GM21447 (cell line): ENCODE measurements at regions not wholly inside any gene's neighbourhood (a gene's known extent, or its start where the extent isn't known, plus 50 kb on each side); places are given as distances from the start of the nearest gene placed in this dataset.

Experiments
- ATAC-seq: cut with Tn5 transposase; IDR thresholded peaks from one replicate; pipeline ENCODE4 v1.9.1; 2021; ENCODE audit not compliant: unreplicated experiment

DNA sequence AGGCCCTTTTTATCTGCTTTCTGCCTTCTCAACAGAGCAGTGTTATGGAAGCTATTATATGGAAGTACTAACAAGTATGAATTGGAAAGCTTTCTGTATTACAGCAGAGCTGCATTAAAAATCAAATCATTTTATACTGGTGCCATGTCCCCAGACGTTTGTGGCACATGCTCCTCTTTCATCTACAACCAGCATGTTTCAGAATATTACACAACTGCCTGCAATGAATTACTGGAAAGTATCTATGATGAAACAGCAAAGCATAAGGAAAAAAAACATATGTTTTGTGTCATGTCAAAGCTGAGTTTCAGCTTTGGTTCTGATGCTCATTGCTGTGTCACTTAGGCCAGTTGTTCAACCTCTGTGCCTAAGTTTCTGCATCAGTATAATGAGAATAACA is 576.8 kb downstream of the GBA3 start:
- ATAC-seq: no peak

DNA sequence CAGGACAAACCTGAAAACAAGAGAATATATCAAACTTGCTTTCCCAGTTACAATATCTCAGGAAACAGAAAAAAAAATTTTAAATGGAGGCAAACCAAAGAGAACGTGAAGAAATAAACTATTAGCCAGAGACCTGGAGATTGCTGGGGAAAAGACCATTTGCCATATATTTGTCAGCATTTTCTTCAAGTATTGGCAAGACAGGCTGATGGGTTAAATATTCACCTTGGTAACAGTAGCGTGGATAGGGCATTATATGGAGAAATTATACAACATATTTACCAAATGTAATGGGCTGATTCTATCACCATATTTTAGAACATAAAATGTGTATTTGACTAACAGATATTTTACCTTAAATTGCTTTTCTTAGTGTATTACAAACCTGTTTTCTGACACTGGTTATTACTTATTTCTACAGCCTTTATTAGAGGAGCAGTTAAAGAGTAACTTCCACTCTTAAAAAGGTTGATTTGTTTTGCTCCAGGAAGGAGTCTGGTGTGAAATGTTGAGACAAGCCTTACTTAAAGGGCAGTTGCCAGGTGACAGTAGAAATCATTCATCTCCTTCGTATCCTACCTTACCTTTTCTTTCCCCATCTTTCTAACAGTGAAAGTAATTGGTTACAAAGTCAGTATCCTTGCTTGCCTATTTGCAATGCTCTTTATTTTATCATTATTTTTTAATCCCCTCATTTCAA is 575.5 kb downstream of the GBA3 start:
- ATAC-seq: no peak

DNA sequence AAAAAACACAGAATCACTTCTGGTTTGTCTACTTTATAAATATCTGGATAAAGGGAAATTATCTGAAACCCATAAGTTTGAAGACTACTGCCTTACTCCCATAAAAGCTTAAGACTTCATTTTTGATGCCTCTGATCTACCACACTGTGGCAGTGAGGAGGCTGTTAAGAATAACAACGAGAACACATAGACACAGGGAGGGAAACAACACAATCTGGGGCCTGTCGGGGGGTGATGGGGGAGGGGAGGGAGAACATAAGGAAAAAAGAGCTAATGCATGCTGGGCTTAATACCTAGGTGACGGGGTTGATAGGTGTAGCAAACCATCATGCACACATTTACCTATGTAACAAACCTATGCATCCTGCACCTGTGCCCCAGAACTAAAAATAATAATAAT is 573.7 kb downstream of the GBA3 start:
- ATAC-seq: no peak

DNA sequence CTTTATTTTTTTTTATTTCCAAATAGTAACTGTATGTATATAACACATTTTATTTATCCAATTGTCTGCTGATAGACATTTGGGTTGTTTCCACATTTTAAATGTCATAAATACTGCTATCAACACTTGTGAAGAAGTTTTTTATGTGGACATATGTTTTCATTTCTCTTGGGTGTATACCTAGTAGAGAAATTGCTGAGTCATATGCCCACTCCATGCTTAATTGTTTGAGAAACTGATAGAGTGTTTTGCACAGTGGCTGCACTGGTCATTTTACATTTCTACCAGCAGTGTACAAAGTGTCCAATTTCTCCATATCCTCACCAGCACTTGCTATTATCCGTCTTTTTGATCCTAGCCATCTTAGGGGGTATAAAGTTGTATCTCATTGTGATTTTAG is 567.8 kb downstream of the GBA3 start:
- no peak for ATAC-seq

DNA sequence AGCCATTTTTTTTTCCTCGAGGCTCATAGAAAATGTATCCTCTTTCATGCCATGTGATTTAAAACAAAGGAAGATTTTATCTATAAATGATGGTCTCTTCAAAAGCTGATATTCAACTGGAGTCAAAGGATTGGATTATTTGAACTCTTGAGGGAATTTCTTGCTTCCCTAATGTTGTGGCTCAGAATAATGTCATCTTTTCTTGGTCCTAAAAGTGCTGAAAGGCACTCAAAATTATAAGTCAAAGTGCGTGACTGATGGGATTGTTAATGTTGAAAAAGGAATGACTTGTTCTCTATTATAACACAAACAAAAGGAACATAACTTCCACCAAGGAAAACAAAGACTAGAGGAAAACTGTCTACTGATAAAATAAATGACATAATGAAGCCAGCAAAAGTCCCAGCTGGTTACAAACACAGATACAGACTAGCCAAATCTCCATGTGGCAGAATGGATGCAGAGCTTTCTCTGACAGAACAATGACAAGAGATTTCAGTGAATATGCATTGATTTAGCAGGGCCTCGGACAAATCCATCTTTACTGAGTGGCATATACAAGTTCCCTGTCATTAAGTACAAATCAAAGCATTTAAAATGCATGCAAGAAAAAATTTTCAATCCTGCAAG is 552.6 kb downstream of the GBA3 start:
- ATAC-seq: no peak

DNA sequence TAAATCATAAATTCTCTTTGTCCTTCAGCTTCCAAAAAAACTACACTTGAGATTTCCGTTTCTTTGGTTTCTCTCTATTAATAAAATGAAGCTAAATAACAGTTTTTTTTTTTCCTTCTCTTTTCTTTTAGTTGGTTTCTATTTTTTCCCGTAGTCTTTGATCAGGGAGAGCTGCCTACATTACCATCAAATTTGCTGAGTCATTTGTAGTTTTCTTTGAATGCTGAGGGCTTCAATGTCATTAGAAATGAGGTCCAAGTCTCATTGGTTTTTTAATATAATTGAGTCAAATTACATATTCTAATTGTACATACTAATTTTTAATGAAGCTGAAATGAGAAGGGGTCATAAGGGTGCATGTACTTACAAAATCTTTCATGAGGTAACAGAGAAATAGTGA is 550.2 kb downstream of the GBA3 start:
- no peak for ATAC-seq

DNA sequence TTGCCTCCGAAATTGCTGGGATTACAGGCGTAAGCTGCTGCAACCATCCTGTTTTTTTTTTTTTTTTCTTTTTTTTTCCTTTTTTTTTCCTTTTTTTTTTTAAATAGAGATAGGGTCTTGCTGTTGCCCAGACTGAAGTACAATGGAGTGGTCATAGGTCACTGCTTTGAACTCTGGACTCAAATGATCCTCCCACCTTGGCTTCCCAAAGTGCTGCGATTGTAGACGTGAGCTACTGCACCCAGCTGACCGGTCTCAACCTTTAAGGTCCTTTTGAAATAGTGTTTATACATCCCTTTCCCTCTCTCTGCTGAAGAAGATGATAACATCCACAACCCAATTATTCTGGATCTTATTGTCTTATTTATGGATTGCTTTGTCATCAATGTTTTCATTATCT is 548.7 kb downstream of the GBA3 start:
- ATAC-seq: no peak

DNA sequence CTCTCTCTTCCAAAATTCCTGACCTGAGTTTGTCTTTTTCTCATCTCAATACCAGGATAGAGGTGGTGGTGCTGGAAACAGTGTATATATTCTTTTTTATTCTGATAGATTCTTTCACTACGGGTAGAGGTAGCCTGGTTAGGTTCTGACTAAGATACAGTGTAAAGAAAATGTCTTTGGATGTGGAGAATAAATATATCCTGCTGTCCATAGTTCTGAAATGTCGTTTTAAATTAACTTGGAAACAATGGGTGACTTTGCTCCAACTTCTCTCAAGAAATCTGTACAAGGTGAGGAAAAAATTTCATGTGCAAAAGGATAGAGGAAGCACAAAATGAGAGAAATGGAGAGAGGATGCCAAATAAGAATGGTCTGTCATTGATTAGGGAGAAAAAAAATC is 546.1 kb downstream of the GBA3 start:
- no peak for ATAC-seq

DNA sequence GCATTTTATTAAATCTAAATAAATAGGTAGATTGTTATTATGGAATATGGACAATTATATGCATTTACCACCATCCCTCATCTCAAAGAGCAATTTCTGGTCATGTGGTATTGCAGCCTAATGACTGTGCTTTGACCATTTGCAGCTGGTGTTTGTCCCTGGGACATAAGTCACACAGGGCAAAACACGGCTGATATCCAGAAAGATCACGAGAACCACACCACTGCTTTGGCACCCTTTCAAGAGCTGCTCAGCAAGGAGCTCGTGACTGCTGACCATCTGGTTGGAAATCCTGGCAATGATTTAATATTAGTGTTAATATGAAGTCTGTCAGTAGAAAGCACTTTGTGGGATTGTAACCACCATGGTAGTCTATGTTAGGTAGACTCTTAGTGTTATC is 545.0 kb downstream of the GBA3 start:
- ATAC-seq: no peak

DNA sequence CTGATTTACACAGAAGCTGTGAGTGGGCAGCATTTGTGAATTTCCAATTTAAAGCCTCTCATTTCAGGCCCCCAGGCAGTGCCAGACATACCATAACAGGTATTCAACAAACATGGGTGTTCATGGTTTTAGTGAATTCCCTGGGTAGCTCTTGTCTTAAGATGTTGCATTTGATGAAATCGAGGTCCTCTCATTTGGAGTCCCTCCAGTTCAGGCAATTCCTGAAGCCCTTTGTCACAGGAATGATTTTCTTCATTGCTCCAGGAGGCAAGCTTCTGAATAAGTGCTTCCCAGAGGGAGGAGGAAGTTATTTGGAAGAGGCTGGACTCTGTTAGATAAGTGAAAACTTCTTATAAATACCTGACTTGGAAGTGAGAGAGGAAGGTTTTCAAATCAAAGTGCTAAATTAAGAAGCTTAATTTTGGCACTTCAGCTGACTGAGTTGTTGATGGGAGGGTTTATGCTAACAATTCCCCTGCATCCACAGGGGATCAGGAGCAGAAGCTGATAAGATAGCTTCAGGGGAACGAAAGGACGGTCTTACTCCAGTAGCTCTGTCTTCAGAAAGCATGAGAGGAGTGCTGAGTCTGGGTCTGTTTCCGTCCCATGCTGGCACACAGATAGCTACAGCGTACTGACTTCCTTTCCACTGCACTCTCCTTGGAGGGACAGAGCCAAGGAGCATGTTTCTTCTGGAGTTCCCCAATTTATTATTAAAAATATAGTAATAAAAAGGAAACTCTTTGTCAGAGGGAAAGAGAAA is 543.1 kb downstream of the GBA3 start:
- ATAC-seq: no peak

DNA sequence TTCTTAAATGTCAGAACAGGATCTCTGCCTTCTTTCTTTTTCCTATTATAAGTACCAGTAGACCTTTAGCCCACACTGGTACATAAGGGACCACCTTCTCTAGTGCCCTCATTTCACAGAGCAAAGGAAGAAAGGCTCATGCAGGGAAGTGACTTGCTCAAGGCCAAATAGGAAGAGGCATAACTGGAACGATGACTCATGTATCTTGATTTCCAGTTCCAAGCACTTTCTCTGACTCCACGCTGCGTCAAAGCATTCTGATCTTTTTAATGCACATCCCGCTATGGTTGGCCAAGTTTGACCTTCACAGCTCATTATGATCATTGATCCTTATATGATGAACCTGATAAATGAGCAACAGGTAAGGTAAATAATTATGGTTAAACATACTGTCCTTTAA is 542.0 kb downstream of the GBA3 start:
- no peak for ATAC-seq

DNA sequence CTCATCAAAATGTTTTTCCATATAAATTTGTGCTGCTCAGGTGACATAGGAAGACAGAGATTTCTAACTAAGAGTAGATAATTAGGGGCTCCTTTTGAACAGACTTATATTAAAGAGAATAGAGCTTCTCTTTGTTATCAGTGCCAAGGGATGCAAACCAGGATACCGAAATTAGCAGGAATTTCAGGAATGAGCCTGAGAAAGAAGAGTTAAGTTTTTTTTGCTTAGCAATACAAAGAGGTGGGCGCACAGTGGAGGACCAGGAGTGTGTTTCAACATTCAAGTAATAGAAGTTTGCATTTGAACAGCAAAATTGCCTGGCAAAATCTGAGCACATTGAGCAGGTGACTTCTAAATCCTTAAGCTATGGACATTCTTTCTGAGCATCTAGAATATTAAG is 541.3 kb downstream of the GBA3 start:
- ATAC-seq: no peak

DNA sequence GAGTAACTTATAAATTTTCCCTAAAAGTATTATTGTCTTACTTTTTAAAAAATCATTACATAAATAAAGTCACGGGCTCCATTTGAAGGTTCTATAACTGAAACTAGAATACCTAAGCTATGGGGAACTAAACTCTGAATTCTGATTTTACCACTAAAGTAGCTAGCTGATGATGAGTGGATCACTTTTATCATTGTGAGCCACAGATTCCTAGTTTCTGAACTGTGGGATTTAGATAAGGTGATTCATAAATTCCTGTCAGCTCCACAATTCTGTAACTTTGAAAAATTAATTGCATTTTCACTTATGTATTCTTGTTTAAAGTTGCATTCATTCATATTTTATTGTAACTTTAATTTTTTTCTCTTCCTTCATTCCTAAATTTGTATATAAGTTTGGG is 540.9 kb downstream of the GBA3 start:
- no peak for ATAC-seq

DNA sequence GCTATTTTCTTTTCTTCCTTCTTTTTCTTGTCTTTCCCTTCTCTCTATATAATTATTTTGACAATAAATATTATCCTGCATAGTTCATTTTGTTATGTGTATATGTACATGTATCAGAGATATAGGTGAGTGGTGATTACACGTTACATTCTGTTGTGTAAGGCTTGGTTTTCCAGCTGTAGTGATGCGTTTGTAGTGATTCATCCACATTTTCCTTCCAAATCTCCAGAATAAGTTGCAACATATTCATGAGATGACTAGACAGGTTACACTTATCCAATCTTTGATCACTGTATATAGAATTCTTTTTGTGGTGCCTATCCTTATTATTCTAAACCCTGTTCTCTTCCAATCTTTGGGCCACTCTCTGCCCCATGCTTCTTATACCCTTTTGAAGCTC is 540.2 kb downstream of the GBA3 start:
- ATAC-seq: no peak

DNA sequence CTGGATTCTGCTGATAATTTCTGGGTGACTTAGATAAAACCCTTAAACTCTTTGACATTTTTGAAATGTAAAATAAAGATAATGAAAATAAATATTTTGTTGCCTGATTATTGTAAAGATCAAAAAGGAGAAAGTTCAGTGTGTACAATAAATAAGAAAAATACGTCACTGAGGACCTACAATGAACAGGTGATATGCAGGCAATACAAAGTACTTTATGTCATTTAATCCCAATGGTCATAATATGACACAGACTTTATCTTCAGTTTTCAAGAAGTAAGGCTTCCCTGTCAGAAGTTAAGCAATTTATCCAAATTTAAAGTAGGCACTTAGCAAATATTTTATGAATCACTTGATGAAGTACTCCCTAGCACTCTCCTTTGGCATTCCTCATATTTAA is 532.8 kb downstream of the GBA3 start:
- no peak for ATAC-seq

DNA sequence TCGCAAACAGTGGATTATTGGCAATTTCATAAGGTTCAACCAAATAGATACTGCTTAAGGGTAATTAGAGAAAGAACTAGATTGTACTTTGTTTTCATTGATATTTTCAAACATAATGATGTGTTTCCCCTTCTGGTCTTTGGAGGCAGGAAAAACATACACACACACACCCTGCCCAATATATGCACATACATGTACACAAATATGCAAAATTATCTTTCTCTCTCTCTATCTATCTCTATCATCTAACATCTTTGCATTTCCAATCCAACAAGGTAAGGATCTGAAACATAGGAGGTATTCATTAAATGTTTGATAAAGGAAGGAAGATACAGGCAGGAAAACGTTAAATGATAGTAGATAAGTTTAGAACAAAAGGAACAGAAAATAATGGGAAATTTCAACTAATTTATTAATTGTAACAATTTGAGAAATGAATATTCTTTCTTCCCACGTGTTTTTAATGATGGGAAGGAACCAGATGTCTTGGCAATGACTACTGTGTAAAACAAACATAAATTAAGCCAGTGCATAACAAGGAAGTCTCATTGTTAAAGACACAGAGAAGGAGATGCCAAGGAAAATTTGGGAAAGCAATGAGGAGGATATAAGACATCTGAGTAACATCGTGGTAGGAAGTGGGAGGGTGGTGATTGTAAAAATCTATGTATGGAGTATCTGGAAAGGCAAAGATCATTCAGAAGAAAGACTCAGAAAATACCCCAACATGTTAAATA is 532.1 kb downstream of the GBA3 start:
- no peak for ATAC-seq

DNA sequence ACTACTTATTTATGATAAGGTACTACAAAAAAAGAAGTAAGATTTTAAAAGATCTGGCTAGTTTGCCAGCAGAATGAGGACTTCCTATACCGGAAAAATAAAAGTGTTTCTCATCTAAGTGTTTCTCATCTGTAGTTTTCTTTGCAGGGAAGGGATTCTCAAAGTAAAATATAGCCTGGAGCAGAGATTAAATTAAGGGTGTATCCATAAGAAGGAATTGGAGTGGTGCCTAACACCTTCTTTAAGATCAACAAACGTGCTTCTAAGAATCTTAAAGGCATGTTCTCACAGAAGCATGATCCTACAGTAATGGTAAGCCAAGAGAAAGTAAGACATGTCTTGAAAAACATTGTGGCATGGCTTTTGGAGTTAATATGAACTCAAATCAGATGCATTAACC is 528.2 kb downstream of the GBA3 start:
- ATAC-seq: no peak

DNA sequence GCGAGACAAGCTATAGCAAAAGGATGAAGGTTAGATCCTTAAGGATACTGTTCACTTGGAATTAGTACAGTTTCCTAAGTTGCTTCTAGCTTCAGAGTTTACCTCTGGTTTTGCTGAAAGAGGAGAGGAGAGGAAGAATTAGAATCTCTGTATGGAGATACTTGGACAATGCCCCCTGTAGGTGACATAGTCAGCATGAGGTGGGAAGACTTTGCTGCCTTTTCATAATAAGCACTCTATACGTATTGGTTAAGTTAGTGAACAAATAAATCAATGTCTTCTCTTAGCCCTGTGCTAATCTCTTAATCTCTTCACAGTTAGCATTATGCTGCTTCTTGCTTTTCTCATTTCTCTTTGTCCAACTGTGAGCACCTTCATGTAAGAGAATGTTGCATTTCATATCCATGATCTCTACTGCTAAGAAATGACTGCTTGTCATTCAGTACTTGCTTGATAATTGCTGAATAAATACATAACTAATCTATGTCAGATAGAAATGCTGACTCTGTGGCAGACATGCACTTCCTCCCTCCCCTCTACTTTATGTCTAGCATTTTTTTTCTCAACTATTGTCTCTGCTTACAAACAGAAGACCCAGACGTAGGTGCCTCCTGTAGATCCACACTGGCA is 527.2 kb downstream of the GBA3 start:
- no peak for ATAC-seq

DNA sequence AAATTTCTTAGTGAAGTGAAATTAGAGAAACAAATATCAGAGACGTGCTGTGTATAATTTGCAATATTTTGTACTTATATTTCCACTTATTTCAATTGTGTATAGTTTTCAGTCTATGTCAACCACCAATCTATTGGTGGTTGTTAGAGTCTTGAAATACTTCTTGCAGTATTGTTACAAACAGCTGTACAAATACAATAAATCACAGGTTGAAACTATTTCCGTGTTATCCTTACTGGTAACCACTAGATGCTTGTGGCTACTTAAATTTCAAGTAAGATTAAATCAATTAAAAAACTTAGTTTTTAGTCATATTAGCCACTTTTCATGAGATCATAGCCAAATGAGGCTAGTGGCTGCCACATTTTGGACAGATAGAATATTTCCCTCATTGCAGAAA is 520.5 kb downstream of the GBA3 start:
- ATAC-seq: no peak

DNA sequence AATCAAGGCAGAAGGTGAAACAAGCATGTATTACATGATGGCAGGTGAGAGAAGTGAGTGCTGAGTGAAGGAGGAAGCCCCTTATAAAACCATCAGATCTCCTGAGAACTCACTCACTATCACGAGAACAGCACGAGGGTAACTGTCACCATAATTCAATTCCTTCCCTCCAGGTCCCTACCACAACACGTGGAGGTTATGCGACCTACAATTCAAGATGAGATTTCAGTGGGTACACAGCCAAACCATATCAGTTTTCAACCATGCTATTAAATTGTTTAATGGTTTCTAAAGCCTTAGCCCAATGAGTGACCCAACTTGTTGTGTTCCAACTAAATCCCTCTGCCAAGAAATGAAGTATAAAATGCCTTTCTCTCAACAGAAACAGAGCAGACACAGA is 519.8 kb downstream of the GBA3 start:
- no peak for ATAC-seq

DNA sequence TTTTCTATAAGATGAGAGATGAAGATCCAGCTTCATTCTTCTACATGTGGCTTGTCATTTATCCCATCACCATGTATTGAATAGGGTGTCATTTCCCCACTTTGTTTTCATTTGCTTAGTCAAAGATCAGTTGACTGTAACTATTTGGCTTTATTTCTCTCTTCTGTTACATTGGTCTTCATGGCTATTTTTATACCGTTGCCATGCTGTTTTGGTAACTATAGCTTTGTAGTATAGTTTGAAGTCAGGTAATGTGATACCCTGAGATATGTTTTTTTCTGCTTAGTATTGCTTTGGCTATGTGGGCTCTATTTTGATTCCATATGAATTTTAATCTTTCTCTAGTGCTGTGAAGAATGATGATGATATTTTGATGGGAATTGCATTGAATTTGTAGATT is 514.3 kb downstream of the GBA3 start:
- ATAC-seq: no peak
